ENCODE measurements at regions not wholly inside any gene's neighbourhood (a gene's known extent, or its start where the extent isn't known, plus 50 kb on each side); places are given as distances from the start of the nearest gene placed in this dataset.
"Not testable (repeated sequence)": the region's sequence is repeated elsewhere in the genome, so short reads cannot be mapped to it uniquely, and the experiment has no call there.

- H3K4me1 ChIP-seq (ENCODE audit: insufficient read depth, low read length): no peaks in the 10 kb centered on the region
- no peaks in the 10 kb centered on the region for H3K36me3 ChIP-seq (ENCODE audit: insufficient read depth, low read length)
- no peaks in the 10 kb centered on the region for H3K9me3 ChIP-seq (ENCODE audit: control insufficient read depth, insufficient read depth, low read length)
- no peak overlapping the region for H3K9ac ChIP-seq (ENCODE audit: low read depth, low read length)
Observed at GRCh38 chr7:118862740-118863139, 638.2 kb downstream of the ANKRD7 start.

- H3K36me3 ChIP-seq (ENCODE audit: insufficient read depth, low read length): no peaks in the 10 kb centered on the region
- H3K9ac ChIP-seq (ENCODE audit: low read depth, low read length): no peak overlapping the region
- no peaks in the 10 kb centered on the region for H3K9me3 ChIP-seq (ENCODE audit: control insufficient read depth, insufficient read depth, low read length)
- no peaks in the 10 kb centered on the region for H3K4me1 ChIP-seq (ENCODE audit: insufficient read depth, low read length)
Observed at GRCh38 chr7:118863966-118864365, 639.5 kb downstream of the ANKRD7 start.

- no peak overlapping the region for H3K9ac ChIP-seq (ENCODE audit: low read depth, low read length)
- no peaks in the 10 kb centered on the region for H3K9me3 ChIP-seq (ENCODE audit: control insufficient read depth, insufficient read depth, low read length)
Observed at GRCh38 chr7:118867860-118868259, 643.4 kb downstream of the ANKRD7 start.

GRCh38 chr7:118869141-118869540 is 644.6 kb downstream of the ANKRD7 start:
- H3K9ac ChIP-seq (ENCODE audit: low read depth, low read length); H3K9me3 ChIP-seq (ENCODE audit: control insufficient read depth, insufficient read depth, low read length); H3K36me3 ChIP-seq (ENCODE audit: insufficient read depth, low read length): not testable (repeated sequence)
- H3K4me1 ChIP-seq (ENCODE audit: insufficient read depth, low read length): peaks cover 10% of the 10 kb centered on the region; the same call in 1 of the 2 replicates

More at GRCh38 chr7:118867860-118868259, 643.4 kb downstream of the ANKRD7 start:
- peaks cover 6% of the 10 kb centered on the region; the same call in 1 of the 2 replicates for H3K4me1 ChIP-seq (ENCODE audit: insufficient read depth, low read length)
- H3K36me3 ChIP-seq (ENCODE audit: insufficient read depth, low read length): no peaks in the 10 kb centered on the region

GRCh38 chr7:118870187-118870586 is 645.7 kb downstream of the ANKRD7 start:
- Histone ChIP-seq H3K36me3 (ENCODE audit: insufficient read depth, low read length) (no peaks in the 10 kb centered on the region), H3K9me3 (ENCODE audit: control insufficient read depth, insufficient read depth, low read length) (no peaks in the 10 kb centered on the region), H3K9ac (ENCODE audit: low read depth, low read length) (no peak overlapping the region), H3K4me1 (ENCODE audit: insufficient read depth, low read length) (peaks cover 10% of the 10 kb centered on the region; the same call in 1 of the 2 replicates)

- Histone ChIP-seq H3K4me1 (ENCODE audit: insufficient read depth, low read length) (peaks cover 10% of the 10 kb centered on the region; the same call in 1 of the 2 replicates), H3K36me3 (ENCODE audit: insufficient read depth, low read length) (no peaks in the 10 kb centered on the region), H3K9me3 (ENCODE audit: control insufficient read depth, insufficient read depth, low read length) (no peaks in the 10 kb centered on the region), H3K9ac (ENCODE audit: low read depth, low read length) (no peak overlapping the region)
Observed at GRCh38 chr7:118872568-118872967, 648.1 kb downstream of the ANKRD7 start.

- Histone ChIP-seq H3K4me1 (ENCODE audit: insufficient read depth, low read length) (peaks cover 10% of the 10 kb centered on the region; the same call in 1 of the 2 replicates), H3K9ac (ENCODE audit: low read depth, low read length) (no peak overlapping the region), H3K36me3 (ENCODE audit: insufficient read depth, low read length) (no peaks in the 10 kb centered on the region), H3K9me3 (ENCODE audit: control insufficient read depth, insufficient read depth, low read length) (peaks cover 5% of the 10 kb centered on the region; the same call in 1 of the 2 replicates)
Observed at GRCh38 chr7:118877187-118877586, 652.7 kb downstream of the ANKRD7 start.

GRCh38 chr7:118878336-118878735 is 653.8 kb downstream of the ANKRD7 start:
- Histone ChIP-seq H3K9ac (ENCODE audit: low read depth, low read length) (no peak overlapping the region), H3K36me3 (ENCODE audit: insufficient read depth, low read length) (no peaks in the 10 kb centered on the region), H3K4me1 (ENCODE audit: insufficient read depth, low read length) (peaks cover 4% of the 10 kb centered on the region; the same call in 1 of the 2 replicates), H3K9me3 (ENCODE audit: control insufficient read depth, insufficient read depth, low read length) (peaks cover 5% of the 10 kb centered on the region; the same call in 1 of the 2 replicates)

- Histone ChIP-seq H3K4me1 (ENCODE audit: insufficient read depth, low read length) (no peaks in the 10 kb centered on the region; the same call in 1 of the 2 replicates), H3K9ac (ENCODE audit: low read depth, low read length) (no peak overlapping the region), H3K36me3 (ENCODE audit: insufficient read depth, low read length) (no peaks in the 10 kb centered on the region)
Observed at GRCh38 chr7:118898284-118898683, 673.8 kb downstream of the ANKRD7 start.

GRCh38 chr7:118902600-118902999 is 678.1 kb downstream of the ANKRD7 start:
- Histone ChIP-seq H3K36me3 (ENCODE audit: insufficient read depth, low read length) (no peaks in the 10 kb centered on the region), H3K4me1 (ENCODE audit: insufficient read depth, low read length) (no peaks in the 10 kb centered on the region; the same call in 1 of the 2 replicates), H3K9ac (ENCODE audit: low read depth, low read length) (no peak overlapping the region), H3K9me3 (ENCODE audit: control insufficient read depth, insufficient read depth, low read length) (no peaks in the 10 kb centered on the region)

More at GRCh38 chr7:118898284-118898683, 673.8 kb downstream of the ANKRD7 start:
- no peaks in the 10 kb centered on the region for H3K9me3 ChIP-seq (ENCODE audit: control insufficient read depth, insufficient read depth, low read length)

- Histone ChIP-seq H3K36me3 (ENCODE audit: insufficient read depth, low read length) (no peaks in the 10 kb centered on the region), H3K4me1 (ENCODE audit: insufficient read depth, low read length) (no peaks in the 10 kb centered on the region), H3K9ac (ENCODE audit: low read depth, low read length) (no peak overlapping the region), H3K9me3 (ENCODE audit: control insufficient read depth, insufficient read depth, low read length) (no peaks in the 10 kb centered on the region)
Observed at GRCh38 chr7:118907911-118908527, 683.5 kb downstream of the ANKRD7 start.

GRCh38 chr7:118916120-118916519 is 691.6 kb downstream of the ANKRD7 start:
- not testable (repeated sequence) for H3K9ac ChIP-seq (ENCODE audit: low read depth, low read length); H3K4me1 ChIP-seq (ENCODE audit: insufficient read depth, low read length); H3K9me3 ChIP-seq (ENCODE audit: control insufficient read depth, insufficient read depth, low read length); H3K36me3 ChIP-seq (ENCODE audit: insufficient read depth, low read length)

GRCh38 chr7:118918556-118918955 is 694.1 kb downstream of the ANKRD7 start:
- Histone ChIP-seq H3K4me1 (ENCODE audit: insufficient read depth, low read length) (no peaks in the 10 kb centered on the region), H3K36me3 (ENCODE audit: insufficient read depth, low read length) (no peaks in the 10 kb centered on the region), H3K9me3 (ENCODE audit: control insufficient read depth, insufficient read depth, low read length) (peaks cover 2% of the 10 kb centered on the region; the same call in 1 of the 2 replicates), H3K9ac (ENCODE audit: low read depth, low read length) (no peak overlapping the region)

- no peaks in the 10 kb centered on the region for H3K36me3 ChIP-seq (ENCODE audit: insufficient read depth, low read length)
- H3K9ac ChIP-seq (ENCODE audit: low read depth, low read length): no peak overlapping the region
- H3K9me3 ChIP-seq (ENCODE audit: control insufficient read depth, insufficient read depth, low read length): no peaks in the 10 kb centered on the region
- H3K4me1 ChIP-seq (ENCODE audit: insufficient read depth, low read length): no peaks in the 10 kb centered on the region
Observed at GRCh38 chr7:118938845-118939244, 714.3 kb downstream of the ANKRD7 start.

GRCh38 chr7:118944271-118944670 is 719.8 kb downstream of the ANKRD7 start:
- no peak overlapping the region for H3K9ac ChIP-seq (ENCODE audit: low read depth, low read length)
- H3K9me3 ChIP-seq (ENCODE audit: control insufficient read depth, insufficient read depth, low read length): no peaks in the 10 kb centered on the region; the same call in 1 of the 2 replicates
- no peaks in the 10 kb centered on the region for H3K4me1 ChIP-seq (ENCODE audit: insufficient read depth, low read length)
- H3K36me3 ChIP-seq (ENCODE audit: insufficient read depth, low read length): no peaks in the 10 kb centered on the region
